Upper lobe of left lung (tissue), 6 donors: ENCODE measurements at regions not wholly inside any gene's neighbourhood (a gene's known extent, or its start where the extent isn't known, plus 50 kb on each side); places are given as distances from the start of the nearest gene placed in this dataset.

Experiments
- ATAC-seq, 2 donors: fragments of 200-7000 bp; cut with Tn5 transposase; one replicate each; pipeline ENCODE4 v1.9.1; 2022; ENCODE audit warnings: mild to moderate bottlenecking in 2 of 2, moderate library complexity in 2 of 2; ENCODE audit not compliant: low FRiP score in 2 of 2
- DNase-seq, 2 donors: peaks; one replicate each; pipeline ENCODE4 v3.0.0-alpha.2; 2019 to 2020
- H3K27ac ChIP-seq, 4 donors: fragments of 200-600 bp; sonication (generic); one replicate each; pipeline ENCODE4 v1.5.1; 2016 to 2019
- H3K27me3 ChIP-seq, 4 donors: fragments of 200-600 bp; sonication (generic); one replicate each; pipeline ENCODE4 v1.5.1; 2017 to 2019
- H3K36me3 ChIP-seq, 4 donors: fragments of 200-600 bp; sonication (generic); one replicate each; pipeline ENCODE4 v1.5.1; 2016 to 2019
- H3K4me1 ChIP-seq, 4 donors: fragments of 200-600 bp; sonication (generic); one replicate each; pipeline ENCODE4 v1.5.1; 2018 to 2019
- H3K4me3 ChIP-seq, 4 donors: fragments of 200-600 bp; sonication (generic); one replicate each; pipeline ENCODE4 v1.5.1; 2017 to 2019; ENCODE audit warnings: mild to moderate bottlenecking in 2 of 4, moderate library complexity in 1 of 4
- H3K9me3 ChIP-seq, 4 donors: fragments of 200-600 bp; sonication (generic); one replicate each; pipeline ENCODE4 v1.5.1; 2018 to 2019
- EP300 ChIP-seq, 4 donors: sonication (generic); formaldehyde crosslinking; IDR thresholded peaks; one replicate each; pipeline ENCODE4 v1.5.1; 2017; ENCODE audit warnings: antibody characterized with exemption in 4 of 4, control low read depth in 2 of 4
- POLR2A ChIP-seq, 4 donors: fragments of 450-650 bp; IDR thresholded peaks; one replicate each; pipeline ENCODE4 v1.5.1; 2016 to 2017; ENCODE audit warnings: antibody characterized with exemption in 4 of 4, mild to moderate bottlenecking in 2 of 4
- POLR2AphosphoS5 ChIP-seq, 2 donors: sonication (generic); formaldehyde crosslinking; IDR thresholded peaks; one replicate each; pipeline ENCODE4 v1.5.1; 2017; ENCODE audit warnings: antibody characterized with exemption in 2 of 2
- WGBS, 2 donors: methylation state at CpG; one replicate each; pipeline ENCODE4 v1.1.5; 2017 to 2018; 5-methylcytosine and 5-hydroxymethylcytosine counted together
- TF ChIP-seq, protein P1 (sequence below), 6 experiments: fragments of 450-650 bp in 4 of 6; fragments of 200-600 bp in 2 of 6; sonication (generic) in 2 of 6; IDR thresholded peaks; one replicate each; pipeline ENCODE4 v1.5.1; 2016 to 2019; ENCODE audit warnings: antibody characterized with exemption in 6 of 6
- donor health status: DM: no; HTN: no; CAD: no; lungs with moderate emphysema.
- donor health status: DM: no; HTN: yes; CAD: no; lungs with severe emphysema.

DNA sequence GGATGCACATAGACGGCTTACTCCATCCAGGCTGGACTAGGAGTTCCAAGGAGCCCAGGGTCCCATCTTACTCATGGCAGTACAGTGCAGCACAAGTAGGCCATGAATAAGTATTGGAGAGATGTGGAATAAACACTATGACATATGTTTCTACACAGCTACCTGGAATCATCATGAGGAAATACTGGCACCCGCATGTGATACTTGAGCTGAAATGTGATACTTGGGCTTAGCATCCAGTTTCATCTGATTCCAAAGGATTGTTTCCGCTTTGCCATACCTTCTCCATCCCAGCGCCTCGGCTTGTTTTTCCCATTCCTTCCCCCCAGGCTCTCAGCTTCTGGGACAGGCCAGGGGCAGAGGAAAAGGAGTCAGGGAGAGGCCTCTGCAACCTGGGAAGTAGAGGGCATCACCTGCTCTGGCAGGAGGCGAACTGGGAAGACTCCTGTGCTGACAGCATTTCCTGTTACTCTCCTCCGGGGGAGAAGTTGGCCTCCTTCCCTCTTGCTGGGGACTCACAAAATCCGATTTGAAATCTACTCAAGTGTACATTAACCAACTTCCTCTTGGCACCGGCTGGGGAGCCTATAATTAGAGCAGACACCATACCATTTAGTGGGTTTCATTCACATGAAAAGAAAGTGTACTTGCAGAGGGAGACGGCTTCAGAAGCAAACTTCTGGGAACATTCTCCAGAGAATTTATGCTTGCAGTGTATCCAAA is 187.8 kb downstream of the MIAT start:
- no peaks in the 10 kb centered on the region for H3K36me3 ChIP-seq
- H3K9me3 ChIP-seq: no peaks in the 10 kb centered on the region
- no peak overlapping the region for H3K4me3 ChIP-seq
- no peaks in the 10 kb centered on the region for H3K27me3 ChIP-seq
- H3K4me1 ChIP-seq: peaks cover 0 to 2% (median 0%) of the 10 kb centered on the region in 4 donors
- TF ChIP-seq POLR2A (IDR thresholded peaks at IDR 0.05): no peak
- TF ChIP-seq POLR2AphosphoS5 (IDR thresholded peaks at IDR 0.05): no peak
- WGBS, 2 donors: 46 to 53% methylated on average over 8 to 10 of the region's 10 CpGs
- no peak overlapping the region for H3K27ac ChIP-seq
- DNase-seq (no peak), ATAC-seq (no peak)

- WGBS, 2 donors: 87 to 88% methylated on average over 1 of the region's 1 CpG
- no peak for DNase-seq
- TF ChIP-seq, protein P1, sequence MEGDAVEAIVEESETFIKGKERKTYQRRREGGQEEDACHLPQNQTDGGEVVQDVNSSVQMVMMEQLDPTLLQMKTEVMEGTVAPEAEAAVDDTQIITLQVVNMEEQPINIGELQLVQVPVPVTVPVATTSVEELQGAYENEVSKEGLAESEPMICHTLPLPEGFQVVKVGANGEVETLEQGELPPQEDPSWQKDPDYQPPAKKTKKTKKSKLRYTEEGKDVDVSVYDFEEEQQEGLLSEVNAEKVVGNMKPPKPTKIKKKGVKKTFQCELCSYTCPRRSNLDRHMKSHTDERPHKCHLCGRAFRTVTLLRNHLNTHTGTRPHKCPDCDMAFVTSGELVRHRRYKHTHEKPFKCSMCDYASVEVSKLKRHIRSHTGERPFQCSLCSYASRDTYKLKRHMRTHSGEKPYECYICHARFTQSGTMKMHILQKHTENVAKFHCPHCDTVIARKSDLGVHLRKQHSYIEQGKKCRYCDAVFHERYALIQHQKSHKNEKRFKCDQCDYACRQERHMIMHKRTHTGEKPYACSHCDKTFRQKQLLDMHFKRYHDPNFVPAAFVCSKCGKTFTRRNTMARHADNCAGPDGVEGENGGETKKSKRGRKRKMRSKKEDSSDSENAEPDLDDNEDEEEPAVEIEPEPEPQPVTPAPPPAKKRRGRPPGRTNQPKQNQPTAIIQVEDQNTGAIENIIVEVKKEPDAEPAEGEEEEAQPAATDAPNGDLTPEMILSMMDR (IDR thresholded peaks at IDR 0.05): no peak
- TF ChIP-seq EP300 (IDR thresholded peaks at IDR 0.05): no peak
- TF ChIP-seq POLR2AphosphoS5 (IDR thresholded peaks at IDR 0.05): no peak
- no peak for TF ChIP-seq POLR2A (IDR thresholded peaks at IDR 0.05)
- no peak overlapping the region for H3K27ac ChIP-seq
- no peak overlapping the region for H3K4me3 ChIP-seq
- ATAC-seq: no peak
- H3K4me1 ChIP-seq: peaks cover 0 to 2% (median 0%) of the 10 kb centered on the region in 4 donors
- no peaks in the 10 kb centered on the region for H3K27me3 ChIP-seq
- no peaks in the 10 kb centered on the region for H3K36me3 ChIP-seq
- H3K9me3 ChIP-seq: no peaks in the 10 kb centered on the region
Measured at GRCh38 chr22:26846076-26846475, 188.7 kb downstream of the MIAT start.

DNA sequence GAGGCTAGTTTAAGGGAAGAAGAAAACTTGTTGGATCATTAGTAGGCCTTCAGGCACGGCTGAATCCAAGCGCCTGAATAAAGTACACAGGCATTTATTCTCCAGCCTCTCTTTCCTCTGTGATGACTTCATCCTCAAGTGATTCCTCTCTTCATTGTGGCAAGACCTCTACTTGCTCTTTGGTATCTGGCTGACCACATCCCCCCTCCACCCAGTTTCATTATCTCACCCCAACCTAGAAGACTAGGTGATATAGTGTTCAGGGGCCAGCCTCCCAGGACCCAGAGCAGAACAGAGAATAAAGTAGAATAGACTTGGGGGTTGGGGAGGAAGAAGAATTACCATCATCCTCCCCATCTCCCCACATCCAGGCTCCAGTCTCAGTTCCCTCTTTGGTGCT is 189.3 kb downstream of the MIAT start:
- Histone ChIP-seq H3K27ac (no peak overlapping the region), H3K4me3 (no peak overlapping the region), H3K36me3 (no peaks in the 10 kb centered on the region), H3K9me3 (no peaks in the 10 kb centered on the region), H3K27me3 (no peaks in the 10 kb centered on the region), H3K4me1 (peaks cover 0 to 2% (median 0%) of the 10 kb centered on the region in 4 donors)
- DNase-seq: no peak
- 73 to 83% methylated on average over 2 of the region's 2 CpGs for WGBS, 2 donors
- no peak for ATAC-seq
- TF ChIP-seq EP300 (IDR thresholded peaks at IDR 0.05) (no peak), POLR2A (IDR thresholded peaks at IDR 0.05) (no peak), POLR2AphosphoS5 (IDR thresholded peaks at IDR 0.05) (no peak)
- TF ChIP-seq, protein P1 (IDR thresholded peaks at IDR 0.05): no peak

DNA sequence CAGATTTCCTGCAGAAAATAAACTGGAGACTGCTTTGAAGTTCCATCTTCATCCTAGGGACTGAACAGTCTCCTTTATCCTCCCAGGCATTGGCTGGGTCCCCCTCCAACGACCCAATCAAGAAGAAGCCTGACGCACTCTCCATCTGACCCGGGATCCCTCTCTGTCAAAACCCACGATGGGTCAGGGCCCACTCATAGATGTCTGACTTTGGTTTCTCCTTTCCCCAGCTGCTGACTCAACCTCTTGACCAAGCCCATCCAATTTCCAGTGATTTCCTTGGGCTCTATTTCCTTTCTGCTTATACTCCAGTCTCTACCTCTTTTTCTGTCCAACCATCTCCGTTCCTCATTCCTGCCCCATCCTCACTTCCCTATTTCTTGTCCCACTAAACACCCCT is 189.7 kb downstream of the MIAT start:
- no peak for TF ChIP-seq POLR2AphosphoS5 (IDR thresholded peaks at IDR 0.05)
- TF ChIP-seq, protein P1 (IDR thresholded peaks at IDR 0.05): no peak
- no peak for TF ChIP-seq POLR2A (IDR thresholded peaks at IDR 0.05)
- no peak for TF ChIP-seq EP300 (IDR thresholded peaks at IDR 0.05)
- Histone ChIP-seq H3K4me3 (no peak overlapping the region), H3K36me3 (no peaks in the 10 kb centered on the region), H3K27ac (no peak overlapping the region), H3K27me3 (no peaks in the 10 kb centered on the region), H3K9me3 (no peaks in the 10 kb centered on the region), H3K4me1 (peaks cover 0 to 2% (median 0%) of the 10 kb centered on the region in 4 donors)
- DNase-seq: no peak
- ATAC-seq: no peak
- WGBS, 2 donors: 52 to 55% methylated on average over 5 of the region's 5 CpGs

DNA sequence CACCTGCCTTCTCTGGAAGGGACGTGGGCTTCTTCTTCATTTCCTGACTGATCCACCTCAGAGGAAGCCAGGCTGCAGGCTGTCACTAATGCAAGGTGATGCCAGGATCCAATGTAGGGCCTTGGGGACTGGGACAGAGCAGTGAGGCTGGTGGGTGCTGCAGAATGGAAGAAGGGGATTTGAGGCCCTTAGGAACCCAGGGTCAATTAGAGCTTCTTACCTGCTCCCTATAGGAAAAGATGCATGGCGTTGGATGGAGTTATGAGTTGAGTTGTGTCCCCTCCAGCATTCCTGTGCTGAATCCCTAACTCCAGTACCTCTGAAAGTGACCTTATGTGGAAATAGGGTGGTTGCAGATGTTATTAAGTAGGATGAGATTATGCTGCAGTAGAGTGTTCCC is 190.4 kb downstream of the MIAT start:
- Histone ChIP-seq H3K27ac (no peak overlapping the region), H3K4me1 (peaks cover 0 to 2% (median 0%) of the 10 kb centered on the region in 4 donors), H3K36me3 (no peaks in the 10 kb centered on the region), H3K9me3 (no peaks in the 10 kb centered on the region), H3K4me3 (no peak overlapping the region), H3K27me3 (no peaks in the 10 kb centered on the region)
- DNase-seq (no peak), ATAC-seq (no peak)
- TF ChIP-seq EP300 (IDR thresholded peaks at IDR 0.05) (no peak), POLR2A (IDR thresholded peaks at IDR 0.05) (no peak), POLR2AphosphoS5 (IDR thresholded peaks at IDR 0.05) (no peak)
- TF ChIP-seq, protein P1 (IDR thresholded peaks at IDR 0.05): no peak
- 71 to 92% methylated on average over 2 of the region's 2 CpGs for WGBS, 2 donors
